Parathyroid adenoma (tissue), 2 donors: ENCODE measurements at regions not wholly inside any gene's neighbourhood (a gene's known extent, or its start where the extent isn't known, plus 50 kb on each side); places are given as distances from the start of the nearest gene placed in this dataset.

ENCODE experiments used
- H2AFZ ChIP-seq: fragments of 300-600 bp; sonication (generic); one replicate; pipeline ENCODE4 v1.7.0; 2017; ENCODE audit warnings: antibody characterized with exemption, mild to moderate bottlenecking
- H3K27ac ChIP-seq: fragments of 300-600 bp; sonication (generic); one replicate; pipeline ENCODE4 v1.7.0; 2017
- H3K27me3 ChIP-seq: fragments of 300-600 bp; sonication (generic); one replicate; pipeline ENCODE4 v1.7.0; 2017; ENCODE audit warnings: low read length; ENCODE audit not compliant: control insufficient read depth, insufficient read depth
- H3K36me3 ChIP-seq: fragments of 300-600 bp; sonication (generic); one replicate; pipeline ENCODE4 v1.7.0; 2017; ENCODE audit warnings: low read length; ENCODE audit not compliant: control insufficient read depth, insufficient read depth
- H3K4me1 ChIP-seq: fragments of 300-600 bp; sonication (generic); one replicate; pipeline ENCODE4 v1.7.0; 2017; ENCODE audit warnings: control low read depth
- H3K4me2 ChIP-seq: fragments of 300-600 bp; sonication (generic); one replicate; pipeline ENCODE4 v1.7.0; 2017; ENCODE audit warnings: low read length
- H3K4me3 ChIP-seq: fragments of 300-600 bp; sonication (generic); one replicate; pipeline ENCODE4 v1.7.0; 2017; ENCODE audit warnings: low read depth, low read length
- H3K79me2 ChIP-seq: fragments of 300-600 bp; sonication (generic); one replicate; pipeline ENCODE4 v1.7.0; 2017; ENCODE audit warnings: control low read depth
- H3K9ac ChIP-seq: fragments of 300-600 bp; sonication (generic); one replicate; pipeline ENCODE4 v1.7.0; 2017; ENCODE audit warnings: mild to moderate bottlenecking
- H3K9me3 ChIP-seq: fragments of 300-600 bp; sonication (generic); one replicate; pipeline ENCODE4 v1.7.0; 2017; ENCODE audit warnings: low read length; ENCODE audit not compliant: control insufficient read depth
- TF ChIP-seq, protein P1 (sequence below): fragments of 300-600 bp; sonication (generic); IDR thresholded peaks from one replicate; pipeline ENCODE4 v1.7.0; 2017; ENCODE audit warnings: antibody characterized with exemption, mild to moderate bottlenecking
- donor health status: primary hyperparathyroidism.

DNA sequence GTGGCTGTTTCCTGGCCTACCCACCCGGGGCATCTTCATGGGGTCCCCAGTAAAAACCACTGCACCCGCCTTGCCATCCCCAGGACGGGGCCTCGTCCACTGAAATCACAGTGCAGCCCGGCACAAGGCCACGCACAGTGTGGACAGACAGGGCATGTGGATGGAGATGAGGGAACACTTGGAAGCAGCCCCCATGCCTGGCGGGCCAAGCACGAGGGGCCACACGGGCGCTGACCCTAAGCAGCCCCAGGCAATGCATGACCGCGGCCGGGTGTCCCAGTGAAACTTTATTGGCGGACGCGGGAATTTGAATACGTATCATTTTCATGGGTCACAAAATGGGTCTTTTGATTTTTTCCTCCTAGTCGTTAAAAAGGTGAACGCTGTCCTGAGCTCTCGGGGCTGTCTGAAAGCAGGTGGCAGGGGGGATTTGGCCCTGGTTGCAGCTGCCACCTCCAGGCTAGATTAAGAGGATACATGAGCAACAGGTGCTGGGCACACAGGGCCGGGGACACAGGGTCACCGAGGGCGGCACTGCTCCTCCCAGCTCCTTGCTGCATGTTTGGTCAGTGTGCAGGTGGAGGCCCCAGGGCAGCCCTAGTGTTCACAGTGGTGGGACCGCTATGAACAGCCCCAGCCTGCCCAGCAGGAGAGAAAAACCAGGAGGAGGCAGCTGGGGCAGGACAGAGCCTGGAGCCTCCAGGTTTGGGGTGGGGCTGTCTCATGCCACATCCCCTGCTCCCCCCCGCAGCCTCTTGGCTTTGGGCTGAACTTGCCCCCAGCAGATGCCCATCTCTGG lies 74.9 kb upstream of the SLCO4A1 start:
- TF ChIP-seq, protein P1, sequence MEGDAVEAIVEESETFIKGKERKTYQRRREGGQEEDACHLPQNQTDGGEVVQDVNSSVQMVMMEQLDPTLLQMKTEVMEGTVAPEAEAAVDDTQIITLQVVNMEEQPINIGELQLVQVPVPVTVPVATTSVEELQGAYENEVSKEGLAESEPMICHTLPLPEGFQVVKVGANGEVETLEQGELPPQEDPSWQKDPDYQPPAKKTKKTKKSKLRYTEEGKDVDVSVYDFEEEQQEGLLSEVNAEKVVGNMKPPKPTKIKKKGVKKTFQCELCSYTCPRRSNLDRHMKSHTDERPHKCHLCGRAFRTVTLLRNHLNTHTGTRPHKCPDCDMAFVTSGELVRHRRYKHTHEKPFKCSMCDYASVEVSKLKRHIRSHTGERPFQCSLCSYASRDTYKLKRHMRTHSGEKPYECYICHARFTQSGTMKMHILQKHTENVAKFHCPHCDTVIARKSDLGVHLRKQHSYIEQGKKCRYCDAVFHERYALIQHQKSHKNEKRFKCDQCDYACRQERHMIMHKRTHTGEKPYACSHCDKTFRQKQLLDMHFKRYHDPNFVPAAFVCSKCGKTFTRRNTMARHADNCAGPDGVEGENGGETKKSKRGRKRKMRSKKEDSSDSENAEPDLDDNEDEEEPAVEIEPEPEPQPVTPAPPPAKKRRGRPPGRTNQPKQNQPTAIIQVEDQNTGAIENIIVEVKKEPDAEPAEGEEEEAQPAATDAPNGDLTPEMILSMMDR, result no peak
- Histone ChIP-seq H3K4me1 (no peaks in the 10 kb centered on the region), H2AFZ (no peak overlapping the region), H3K36me3 (no peaks in the 10 kb centered on the region), H3K27me3 (no peaks in the 10 kb centered on the region), H3K4me2 (no peak overlapping the region), H3K27ac (no peak overlapping the region), H3K4me3 (no peak overlapping the region), H3K9ac (no peak overlapping the region), H3K9me3 (no peaks in the 10 kb centered on the region), H3K79me2 (no peaks in the 10 kb centered on the region)

DNA sequence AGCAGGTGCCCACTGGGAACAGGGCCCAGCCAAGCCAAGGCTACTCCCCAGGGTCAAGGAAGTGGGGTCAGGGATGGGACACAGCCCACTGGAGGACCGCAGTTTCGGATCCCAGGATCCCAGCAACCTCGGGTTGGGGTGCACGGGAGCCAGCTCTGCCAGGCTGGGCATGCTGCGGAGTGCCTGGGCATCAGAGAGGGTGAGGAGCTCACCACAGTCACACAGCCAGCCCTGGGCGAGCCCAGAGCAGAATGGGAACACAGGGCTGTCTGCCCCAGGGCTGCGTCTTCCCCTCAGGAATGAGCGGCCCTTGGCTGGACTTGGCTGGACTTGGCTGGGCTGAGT lies 74.3 kb upstream of the SLCO4A1 start:
- Histone ChIP-seq H3K4me2 (no peak overlapping the region), H3K9ac (no peak overlapping the region), H3K4me3 (no peak overlapping the region), H3K9me3 (no peaks in the 10 kb centered on the region), H2AFZ (no peak overlapping the region), H3K4me1 (no peaks in the 10 kb centered on the region), H3K27ac (no peak overlapping the region), H3K36me3 (no peaks in the 10 kb centered on the region), H3K27me3 (no peaks in the 10 kb centered on the region), H3K79me2 (no peaks in the 10 kb centered on the region)
- TF ChIP-seq, protein P1, result no peak

DNA sequence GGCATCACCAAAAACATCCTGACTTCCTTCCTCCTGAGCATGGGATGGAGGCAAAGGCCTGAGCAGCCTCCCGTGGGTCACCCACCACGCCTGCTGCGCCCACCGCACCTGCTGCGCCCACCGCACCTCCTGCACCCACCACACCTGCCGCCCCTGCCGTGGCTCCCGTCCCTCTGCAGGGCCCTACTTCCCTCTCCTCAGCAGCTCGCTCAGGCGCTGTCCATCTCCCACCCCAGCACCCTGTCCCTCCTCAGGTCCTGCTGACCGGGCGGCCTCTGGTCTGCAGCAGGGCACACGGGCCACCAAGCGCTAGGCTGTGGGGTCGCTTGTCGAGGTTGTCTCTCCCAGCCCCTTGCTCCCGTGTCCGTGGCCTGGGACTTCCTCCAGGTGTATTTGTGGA lies 72.7 kb upstream of the SLCO4A1 start:
- Histone ChIP-seq H3K27me3 (no peaks in the 10 kb centered on the region), H3K9me3 (no peaks in the 10 kb centered on the region), H3K4me2 (no peak overlapping the region), H2AFZ (no peak overlapping the region), H3K36me3 (no peaks in the 10 kb centered on the region), H3K4me3 (no peak overlapping the region), H3K4me1 (no peaks in the 10 kb centered on the region), H3K27ac (no peak overlapping the region), H3K79me2 (no peaks in the 10 kb centered on the region), H3K9ac (no peak overlapping the region)
- TF ChIP-seq, protein P1, result no peak

DNA sequence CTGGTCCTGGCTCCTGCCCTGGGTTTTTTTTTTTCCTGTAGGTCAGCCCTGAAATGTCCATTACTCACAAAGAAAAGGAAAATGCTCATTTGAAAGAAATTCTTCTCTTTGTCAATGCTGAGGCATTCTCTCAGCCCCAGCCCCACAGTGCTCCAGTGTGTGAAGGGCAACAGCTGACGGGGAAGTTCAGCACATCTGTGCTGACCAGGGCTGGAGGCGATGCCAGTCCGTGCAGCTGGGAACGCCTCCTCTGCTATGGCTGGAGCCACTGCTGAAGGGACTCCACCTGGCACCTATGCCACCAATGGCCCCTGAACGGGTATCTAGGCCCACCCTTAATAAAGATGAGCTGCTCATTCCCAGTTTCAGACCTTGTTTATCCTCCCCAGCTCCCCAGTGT lies 71.9 kb upstream of the SLCO4A1 start:
- TF ChIP-seq, protein P1, result no peak
- Histone ChIP-seq H3K4me3 (no peak overlapping the region), H3K9me3 (no peaks in the 10 kb centered on the region), H3K36me3 (no peaks in the 10 kb centered on the region), H3K27me3 (no peaks in the 10 kb centered on the region), H2AFZ (no peak overlapping the region), H3K4me1 (no peaks in the 10 kb centered on the region), H3K79me2 (no peaks in the 10 kb centered on the region), H3K27ac (no peak overlapping the region), H3K4me2 (no peak overlapping the region), H3K9ac (no peak overlapping the region)
